ENCODE measurements at regions not wholly inside any gene's neighbourhood (a gene's known extent, or its start where the extent isn't known, plus 50 kb on each side); places are given as distances from the start of the nearest gene placed in this dataset.

DNA sequence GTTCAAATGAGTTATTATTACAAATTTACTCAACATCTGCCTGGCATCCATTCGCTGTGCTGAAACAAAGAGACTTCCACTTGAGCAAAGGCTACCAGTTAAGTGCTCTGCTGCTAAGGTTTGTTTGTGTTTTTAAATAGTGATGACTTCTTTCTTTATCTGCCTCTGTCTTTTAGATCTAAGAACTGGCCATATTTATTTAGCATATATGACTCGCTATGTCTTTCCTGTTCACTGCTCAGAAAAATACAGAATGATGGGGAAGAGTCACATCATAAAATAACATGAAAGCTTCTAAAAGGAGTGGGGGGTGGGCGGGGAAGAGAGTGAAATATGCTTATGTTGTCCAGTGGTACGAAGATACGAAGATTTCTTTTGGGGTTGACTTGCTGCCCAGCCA, 322.2 kb downstream of the GPAT3 start:
- no peak for TF ChIP-seq SIN3A (IDR thresholded peaks at IDR 0.05; ENCODE audit: borderline replicate concordance, insufficient read depth, low read length)
- TF ChIP-seq POLR2AphosphoS5 (IDR thresholded peaks at IDR 0.05; ENCODE audit: low read depth, low read length) = no peak
- no peak for TF ChIP-seq TAF1 (IDR thresholded peaks at IDR 0.05; ENCODE audit: borderline replicate concordance, insufficient read depth, low read length)
- no peak for TF ChIP-seq FOXP2 (optimal IDR thresholded peaks at IDR 0.05; ENCODE audit: borderline replicate concordance, extremely low read depth, extremely low read length, insufficient read depth)
- TF ChIP-seq, protein P1, sequence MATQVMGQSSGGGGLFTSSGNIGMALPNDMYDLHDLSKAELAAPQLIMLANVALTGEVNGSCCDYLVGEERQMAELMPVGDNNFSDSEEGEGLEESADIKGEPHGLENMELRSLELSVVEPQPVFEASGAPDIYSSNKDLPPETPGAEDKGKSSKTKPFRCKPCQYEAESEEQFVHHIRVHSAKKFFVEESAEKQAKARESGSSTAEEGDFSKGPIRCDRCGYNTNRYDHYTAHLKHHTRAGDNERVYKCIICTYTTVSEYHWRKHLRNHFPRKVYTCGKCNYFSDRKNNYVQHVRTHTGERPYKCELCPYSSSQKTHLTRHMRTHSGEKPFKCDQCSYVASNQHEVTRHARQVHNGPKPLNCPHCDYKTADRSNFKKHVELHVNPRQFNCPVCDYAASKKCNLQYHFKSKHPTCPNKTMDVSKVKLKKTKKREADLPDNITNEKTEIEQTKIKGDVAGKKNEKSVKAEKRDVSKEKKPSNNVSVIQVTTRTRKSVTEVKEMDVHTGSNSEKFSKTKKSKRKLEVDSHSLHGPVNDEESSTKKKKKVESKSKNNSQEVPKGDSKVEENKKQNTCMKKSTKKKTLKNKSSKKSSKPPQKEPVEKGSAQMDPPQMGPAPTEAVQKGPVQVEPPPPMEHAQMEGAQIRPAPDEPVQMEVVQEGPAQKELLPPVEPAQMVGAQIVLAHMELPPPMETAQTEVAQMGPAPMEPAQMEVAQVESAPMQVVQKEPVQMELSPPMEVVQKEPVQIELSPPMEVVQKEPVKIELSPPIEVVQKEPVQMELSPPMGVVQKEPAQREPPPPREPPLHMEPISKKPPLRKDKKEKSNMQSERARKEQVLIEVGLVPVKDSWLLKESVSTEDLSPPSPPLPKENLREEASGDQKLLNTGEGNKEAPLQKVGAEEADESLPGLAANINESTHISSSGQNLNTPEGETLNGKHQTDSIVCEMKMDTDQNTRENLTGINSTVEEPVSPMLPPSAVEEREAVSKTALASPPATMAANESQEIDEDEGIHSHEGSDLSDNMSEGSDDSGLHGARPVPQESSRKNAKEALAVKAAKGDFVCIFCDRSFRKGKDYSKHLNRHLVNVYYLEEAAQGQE (IDR thresholded peaks at IDR 0.05; ENCODE audit: insufficient read depth in 1 of 2, low read depth in 2 of 2, low read length in 2 of 2) = no peak

DNA sequence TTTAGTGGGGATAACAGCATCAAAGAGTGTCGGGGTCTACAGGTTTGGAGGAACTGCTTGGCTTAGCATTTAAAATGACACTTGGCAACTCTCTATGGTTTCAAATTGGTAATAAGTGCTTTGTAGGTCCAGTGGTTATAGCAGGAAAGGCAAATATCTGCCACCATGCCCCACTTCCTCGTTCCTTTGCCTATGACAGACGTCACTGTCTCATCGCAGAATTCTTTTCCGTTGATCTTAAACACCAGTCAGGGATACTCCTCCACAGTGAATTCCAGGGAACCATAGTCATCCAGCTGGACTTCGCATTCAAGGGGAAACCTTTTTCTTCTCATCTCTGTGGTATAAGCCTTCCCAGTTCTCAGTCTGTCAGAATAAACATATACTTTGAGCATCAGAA, 319.1 kb downstream of the GPAT3 start:
- TF ChIP-seq, protein P1 (IDR thresholded peaks at IDR 0.05; ENCODE audit: insufficient read depth in 1 of 2, low read depth in 2 of 2, low read length in 2 of 2) = no peak
- no peak for TF ChIP-seq FOXP2 (optimal IDR thresholded peaks at IDR 0.05; ENCODE audit: borderline replicate concordance, extremely low read depth, extremely low read length, insufficient read depth)
- no peak for TF ChIP-seq TAF1 (IDR thresholded peaks at IDR 0.05; ENCODE audit: borderline replicate concordance, insufficient read depth, low read length)
- no peak for TF ChIP-seq POLR2AphosphoS5 (IDR thresholded peaks at IDR 0.05; ENCODE audit: low read depth, low read length)

DNA sequence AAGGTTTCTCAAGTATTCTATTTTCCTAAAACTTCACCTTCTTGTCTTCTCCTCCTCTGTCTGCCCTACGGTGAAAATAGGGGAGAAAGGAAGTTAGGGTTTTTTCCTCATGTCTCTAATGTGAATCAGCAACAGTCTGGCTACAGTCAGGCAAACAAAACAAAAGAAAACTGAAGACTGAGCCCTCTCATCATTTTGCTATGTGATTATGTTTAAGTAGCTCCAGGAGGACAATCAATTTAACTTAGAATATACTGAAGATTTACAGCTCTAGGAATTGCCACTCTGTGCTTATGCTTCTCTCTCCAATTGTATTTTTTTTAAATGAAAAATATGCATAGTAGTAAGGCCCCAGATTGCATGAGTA, 316.2 kb downstream of the GPAT3 start:
- no peak for TF ChIP-seq SIN3A (IDR thresholded peaks at IDR 0.05; ENCODE audit: borderline replicate concordance, insufficient read depth, low read length)

DNA sequence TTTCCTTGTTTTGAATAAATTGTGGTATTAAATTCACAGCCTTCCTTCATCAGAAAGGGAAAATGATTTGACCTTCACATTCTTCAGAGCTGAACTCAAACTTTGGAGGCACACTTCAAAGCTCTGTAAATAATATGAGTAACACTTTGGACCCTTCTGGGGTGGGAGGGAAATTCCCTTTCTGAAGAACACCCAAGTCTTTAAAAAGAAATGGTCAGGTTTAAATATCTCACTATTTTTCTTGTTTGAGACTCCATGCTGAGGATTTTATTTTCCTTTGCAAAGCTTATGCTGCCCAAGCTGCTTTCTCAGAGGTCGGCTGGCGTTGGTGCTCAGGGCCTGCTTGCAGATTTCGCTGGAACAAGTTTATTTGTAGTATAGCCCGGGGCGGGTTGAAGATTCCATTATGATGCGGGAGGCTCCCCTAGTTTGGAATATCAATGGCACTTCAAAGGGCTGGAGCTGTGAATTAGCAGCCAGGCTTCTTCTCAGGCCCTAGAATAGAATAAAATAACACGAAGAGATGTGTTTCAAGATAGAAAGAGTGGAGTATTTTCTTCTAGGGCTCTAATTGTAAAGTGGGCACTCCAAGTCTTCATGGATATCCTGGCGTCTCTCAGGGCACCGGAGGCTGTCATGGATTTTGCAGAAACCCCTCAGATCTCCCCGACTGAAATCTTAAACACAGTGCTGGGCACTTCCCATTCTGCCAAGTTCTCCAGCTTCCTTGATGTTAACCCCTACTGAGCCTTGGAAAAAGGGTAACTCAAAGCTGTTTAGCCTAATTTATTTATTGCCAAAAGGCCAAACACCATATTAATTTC, 315.6 kb downstream of the GPAT3 start:
- TF ChIP-seq, protein P1 (IDR thresholded peaks at IDR 0.05; ENCODE audit: insufficient read depth in 1 of 2, low read depth in 2 of 2, low read length in 2 of 2) = no peak
- TF ChIP-seq FOXP2 (optimal IDR thresholded peaks at IDR 0.05; ENCODE audit: borderline replicate concordance, extremely low read depth, extremely low read length, insufficient read depth) = no peak
- no peak for TF ChIP-seq TAF1 (IDR thresholded peaks at IDR 0.05; ENCODE audit: borderline replicate concordance, insufficient read depth, low read length)
- no peak for TF ChIP-seq POLR2AphosphoS5 (IDR thresholded peaks at IDR 0.05; ENCODE audit: low read depth, low read length)
- no peak for TF ChIP-seq SIN3A (IDR thresholded peaks at IDR 0.05; ENCODE audit: borderline replicate concordance, insufficient read depth, low read length)

DNA sequence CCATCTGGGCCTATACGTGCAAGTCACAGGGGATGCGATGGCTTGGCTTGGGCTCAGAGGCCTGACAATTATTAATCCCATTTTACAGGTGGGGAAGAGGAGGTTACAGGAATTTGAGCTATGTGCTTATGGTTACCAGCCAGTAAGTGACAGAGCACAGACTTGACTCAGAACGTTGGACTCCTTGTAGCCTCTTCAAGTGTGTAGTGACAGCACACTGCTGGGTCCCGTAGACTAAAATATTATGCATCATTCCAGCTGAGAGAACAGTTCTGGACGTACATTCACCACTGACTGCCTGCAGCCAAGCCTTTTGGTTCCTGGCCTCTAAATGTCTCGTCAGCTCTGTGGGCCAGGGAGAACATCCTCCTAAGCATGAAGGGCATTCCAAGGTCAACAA, 314.5 kb downstream of the GPAT3 start:
- no peak for TF ChIP-seq SIN3A (IDR thresholded peaks at IDR 0.05; ENCODE audit: borderline replicate concordance, insufficient read depth, low read length)
- TF ChIP-seq TAF1 (IDR thresholded peaks at IDR 0.05; ENCODE audit: borderline replicate concordance, insufficient read depth, low read length) = no peak
- TF ChIP-seq, protein P1 (IDR thresholded peaks at IDR 0.05; ENCODE audit: insufficient read depth in 1 of 2, low read depth in 2 of 2, low read length in 2 of 2) = no peak
- no peak for TF ChIP-seq FOXP2 (optimal IDR thresholded peaks at IDR 0.05; ENCODE audit: borderline replicate concordance, extremely low read depth, extremely low read length, insufficient read depth)
- TF ChIP-seq POLR2AphosphoS5 (IDR thresholded peaks at IDR 0.05; ENCODE audit: low read depth, low read length) = no peak

Data from PFSK-1 (cell line).